HEK293 (cell line): ENCODE measurements at regions not wholly inside any gene's neighbourhood (a gene's known extent, or its start where the extent isn't known, plus 50 kb on each side); places are given as distances from the start of the nearest gene placed in this dataset.

Source experiments
- CTCF ChIA-PET: fragments of 350-600 bp; formaldehyde crosslinking; extraction: SDS; loops from one replicate; lab custom pipeline; 2021; ENCODE audit warnings: antibody characterized with exemption; lab: Yijun Ruan, JAX
- POLR2A ChIA-PET: fragments of 300-600 bp; formaldehyde crosslinking; extraction: SDS; loops from one replicate; lab custom pipeline; 2020; ENCODE audit warnings: antibody characterized with exemption, inconsistent platforms; lab: Yijun Ruan, JAX
- H3K27ac ChIP-seq: fragments of 200-500 bp; sonication (Bioruptor generic); 2 replicates; pipeline ENCODE4 v1.5.1; 2014; ENCODE audit warnings: low read depth, low read length, control low read depth, inconsistent platforms; ENCODE audit errors: extremely low read depth
- H3K36me3 ChIP-seq, 2 experiments: fragments of 200-500 bp in 1 of 2; sonication (Bioruptor generic) in 1 of 2; 1 replicate in 1 of 2; 2 replicates in 1 of 2; pipeline ENCODE4 v1.5.1; 2014 to 2017; ENCODE audit warnings: inconsistent platforms in 2 of 2, low read length in 2 of 2; ENCODE audit not compliant: control insufficient read depth in 2 of 2, insufficient read depth in 1 of 2
- H3K4me1 ChIP-seq: fragments of 200-500 bp; sonication (Bioruptor generic); 2 replicates; pipeline ENCODE4 v1.5.1; 2014; ENCODE audit warnings: mild to moderate bottlenecking, low read length, inconsistent platforms; ENCODE audit not compliant: control insufficient read depth, insufficient read depth
- H3K4me3 ChIP-seq: 2 replicates; pipeline ENCODE4 v1.5.1; 2011; ENCODE audit warnings: low read depth, mild to moderate bottlenecking, control low read depth, low read length, moderate library complexity
- H3K9me3 ChIP-seq: fragments of 200-500 bp; sonication (Bioruptor generic); 2 replicates; pipeline ENCODE4 v1.5.1; 2014; ENCODE audit warnings: low read depth, low read length, inconsistent platforms; ENCODE audit not compliant: control insufficient read depth, insufficient read depth
- GLIS2 ChIP-seq: fragments of 450-650 bp; formaldehyde crosslinking; IDR thresholded peaks from 2 replicates; pipeline ENCODE4 v1.5.1; 2016; ENCODE audit warnings: missing biosample characterization, missing genetic modification characterization
- OVOL3 ChIP-seq: fragments of 450-650 bp; formaldehyde crosslinking; IDR thresholded peaks from 2 replicates; pipeline ENCODE4 v1.5.1; 2016; ENCODE audit warnings: missing biosample characterization, missing genetic modification characterization
- RBAK ChIP-seq: fragments of 450-650 bp; formaldehyde crosslinking; IDR thresholded peaks from 2 replicates; pipeline ENCODE4 v1.5.1; 2016; ENCODE audit warnings: missing biosample characterization, missing genetic modification characterization
- SCRT1 ChIP-seq: fragments of 450-650 bp; formaldehyde crosslinking; IDR thresholded peaks from 2 replicates; pipeline ENCODE4 v1.5.1; 2016; ENCODE audit warnings: missing biosample characterization, missing genetic modification characterization, borderline replicate concordance
- SP7 ChIP-seq: fragments of 450-650 bp; formaldehyde crosslinking; IDR thresholded peaks from 2 replicates; pipeline ENCODE4 v1.5.1; 2016; ENCODE audit warnings: missing biosample characterization, missing genetic modification characterization
- ZBTB17 ChIP-seq: fragments of 450-650 bp; formaldehyde crosslinking; IDR thresholded peaks from 2 replicates; pipeline ENCODE4 v1.5.1; 2016; ENCODE audit warnings: missing biosample characterization, missing genetic modification characterization
- ZNF138 ChIP-seq: fragments of 450-650 bp; formaldehyde crosslinking; IDR thresholded peaks from 2 replicates; pipeline ENCODE4 v1.5.1; 2016; ENCODE audit warnings: missing biosample characterization, missing genetic modification characterization, borderline replicate concordance
- ZNF157 ChIP-seq: fragments of 450-650 bp; formaldehyde crosslinking; IDR thresholded peaks from 2 replicates; pipeline ENCODE4 v1.5.1; 2016; ENCODE audit warnings: missing biosample characterization, missing genetic modification characterization
- ZNF169 ChIP-seq: fragments of 450-650 bp; formaldehyde crosslinking; IDR thresholded peaks from 2 replicates; pipeline ENCODE4 v1.5.1; 2016; ENCODE audit warnings: missing biosample characterization, missing genetic modification characterization
- ZNF19 ChIP-seq: fragments of 450-650 bp; formaldehyde crosslinking; IDR thresholded peaks from 2 replicates; pipeline ENCODE4; 2016; ENCODE audit warnings: missing biosample characterization, missing genetic modification characterization, low read depth
- ZNF221 ChIP-seq: fragments of 450-650 bp; formaldehyde crosslinking; IDR thresholded peaks from 2 replicates; pipeline ENCODE4 v1.5.1; 2017; ENCODE audit warnings: missing biosample characterization, missing genetic modification characterization, borderline replicate concordance
- ZNF24 ChIP-seq: fragments of 450-650 bp; formaldehyde crosslinking; IDR thresholded peaks from 2 replicates; pipeline ENCODE4 v1.5.1; 2016; ENCODE audit warnings: missing biosample characterization, missing genetic modification characterization
- ZNF324 ChIP-seq: fragments of 450-650 bp; formaldehyde crosslinking; IDR thresholded peaks from 2 replicates; pipeline ENCODE4 v1.5.1; 2016; ENCODE audit warnings: missing biosample characterization, missing genetic modification characterization
- ZNF548 ChIP-seq: fragments of 450-650 bp; formaldehyde crosslinking; IDR thresholded peaks from 2 replicates; pipeline ENCODE4 v1.5.1; 2016; ENCODE audit warnings: missing biosample characterization, missing genetic modification characterization
- ZNF555 ChIP-seq: fragments of 450-650 bp; formaldehyde crosslinking; conservative IDR thresholded peaks from 2 replicates; pipeline ENCODE4 v1.5.1; 2017; ENCODE audit warnings: missing biosample characterization, mild to moderate bottlenecking, missing genetic modification characterization, inconsistent platforms
- ZNF561 ChIP-seq: fragments of 450-650 bp; IDR thresholded peaks from 2 replicates; pipeline ENCODE4 v1.5.1; 2018; ENCODE audit warnings: missing biosample characterization, missing genetic modification characterization, borderline replicate concordance
- TF ChIP-seq, protein P1 (sequence below): fragments of 450-650 bp; formaldehyde crosslinking; IDR thresholded peaks from 2 replicates; pipeline ENCODE4 v1.5.1; 2016; ENCODE audit warnings: missing biosample characterization, missing genetic modification characterization
- TF ChIP-seq, protein P2 (sequence below): fragments of 450-650 bp; formaldehyde crosslinking; conservative IDR thresholded peaks from 2 replicates; pipeline ENCODE4 v1.5.1; 2016; ENCODE audit warnings: low read depth, missing biosample characterization, missing genetic modification characterization
- TF ChIP-seq, protein P3 (sequence below): fragments of 450-650 bp; formaldehyde crosslinking; IDR thresholded peaks from 2 replicates; pipeline ENCODE4 v1.5.1; 2016; ENCODE audit warnings: missing biosample characterization, missing genetic modification characterization
- TF ChIP-seq, protein P4 (sequence below): fragments of 450-650 bp; formaldehyde crosslinking; IDR thresholded peaks from 2 replicates; pipeline ENCODE4 v1.5.1; 2016; ENCODE audit warnings: missing biosample characterization, missing genetic modification characterization

DNA sequence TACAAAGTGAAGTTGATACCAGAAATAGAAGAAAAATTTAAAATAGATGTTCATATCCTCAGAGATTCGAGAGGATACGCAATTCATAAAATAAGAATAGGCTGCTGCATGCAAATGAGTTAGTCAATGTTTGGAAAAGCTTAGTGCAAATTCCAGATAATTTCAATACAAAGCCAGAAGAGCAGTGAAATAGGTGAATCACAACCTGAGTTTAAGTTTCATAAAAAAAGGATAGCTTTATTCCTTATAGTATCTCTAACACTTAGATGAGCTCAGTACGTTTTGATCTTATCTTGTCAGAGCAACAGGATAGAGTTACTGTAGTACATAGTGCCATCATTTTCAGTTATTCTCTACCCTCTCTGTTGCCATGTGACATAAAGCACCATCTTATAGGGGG lies 653.4 kb upstream of the ZNF608 start:
- POLR2A ChIA-PET, result no interaction called here
- 0 out of 2 replicates have a peak, but pooled peaks cover 4% of the 10 kb centered on the region for H3K4me1 ChIP-seq
- TF ChIP-seq GLIS2 (tag by site-specific recombination) (no peak), SP7 (tag by site-specific recombination) (no peak), ZNF169 (tag by site-specific recombination) (no peak), ZNF561 (tag by site-specific recombination) (no peak), OVOL3 (no peak), ZNF19 (tag by site-specific recombination) (no peak), ZBTB17 (no peak), ZNF221 (no peak), ZNF157 (tag by site-specific recombination) (no peak), RBAK (no peak), ZNF555 (no peak), ZNF324 (no peak), ZNF24 (tag by site-specific recombination) (no peak), SCRT1 (tag by site-specific recombination) (no peak), ZNF548 (tag by site-specific recombination) (no peak), ZNF138 (tag by site-specific recombination) (no peak)
- TF ChIP-seq, protein P1, sequence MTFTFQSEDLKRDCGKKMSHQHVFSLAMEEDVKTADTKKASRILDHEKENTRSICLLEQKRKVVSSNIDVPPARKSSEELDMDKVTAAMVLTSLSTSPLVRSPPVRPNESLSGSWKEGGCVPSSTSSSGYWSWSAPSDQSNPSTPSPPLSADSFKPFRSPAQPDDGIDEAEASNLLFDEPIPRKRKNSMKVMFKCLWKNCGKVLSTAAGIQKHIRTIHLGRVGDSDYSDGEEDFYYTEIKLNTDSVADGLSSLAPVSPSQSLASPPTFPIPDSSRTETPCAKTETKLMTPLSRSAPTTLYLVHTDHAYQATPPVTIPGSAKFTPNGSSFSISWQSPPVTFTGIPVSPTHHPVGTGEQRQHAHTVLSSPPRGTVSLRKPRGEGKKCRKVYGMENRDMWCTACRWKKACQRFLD (tag by site-specific recombination), result no peak
- TF ChIP-seq, protein P2, sequence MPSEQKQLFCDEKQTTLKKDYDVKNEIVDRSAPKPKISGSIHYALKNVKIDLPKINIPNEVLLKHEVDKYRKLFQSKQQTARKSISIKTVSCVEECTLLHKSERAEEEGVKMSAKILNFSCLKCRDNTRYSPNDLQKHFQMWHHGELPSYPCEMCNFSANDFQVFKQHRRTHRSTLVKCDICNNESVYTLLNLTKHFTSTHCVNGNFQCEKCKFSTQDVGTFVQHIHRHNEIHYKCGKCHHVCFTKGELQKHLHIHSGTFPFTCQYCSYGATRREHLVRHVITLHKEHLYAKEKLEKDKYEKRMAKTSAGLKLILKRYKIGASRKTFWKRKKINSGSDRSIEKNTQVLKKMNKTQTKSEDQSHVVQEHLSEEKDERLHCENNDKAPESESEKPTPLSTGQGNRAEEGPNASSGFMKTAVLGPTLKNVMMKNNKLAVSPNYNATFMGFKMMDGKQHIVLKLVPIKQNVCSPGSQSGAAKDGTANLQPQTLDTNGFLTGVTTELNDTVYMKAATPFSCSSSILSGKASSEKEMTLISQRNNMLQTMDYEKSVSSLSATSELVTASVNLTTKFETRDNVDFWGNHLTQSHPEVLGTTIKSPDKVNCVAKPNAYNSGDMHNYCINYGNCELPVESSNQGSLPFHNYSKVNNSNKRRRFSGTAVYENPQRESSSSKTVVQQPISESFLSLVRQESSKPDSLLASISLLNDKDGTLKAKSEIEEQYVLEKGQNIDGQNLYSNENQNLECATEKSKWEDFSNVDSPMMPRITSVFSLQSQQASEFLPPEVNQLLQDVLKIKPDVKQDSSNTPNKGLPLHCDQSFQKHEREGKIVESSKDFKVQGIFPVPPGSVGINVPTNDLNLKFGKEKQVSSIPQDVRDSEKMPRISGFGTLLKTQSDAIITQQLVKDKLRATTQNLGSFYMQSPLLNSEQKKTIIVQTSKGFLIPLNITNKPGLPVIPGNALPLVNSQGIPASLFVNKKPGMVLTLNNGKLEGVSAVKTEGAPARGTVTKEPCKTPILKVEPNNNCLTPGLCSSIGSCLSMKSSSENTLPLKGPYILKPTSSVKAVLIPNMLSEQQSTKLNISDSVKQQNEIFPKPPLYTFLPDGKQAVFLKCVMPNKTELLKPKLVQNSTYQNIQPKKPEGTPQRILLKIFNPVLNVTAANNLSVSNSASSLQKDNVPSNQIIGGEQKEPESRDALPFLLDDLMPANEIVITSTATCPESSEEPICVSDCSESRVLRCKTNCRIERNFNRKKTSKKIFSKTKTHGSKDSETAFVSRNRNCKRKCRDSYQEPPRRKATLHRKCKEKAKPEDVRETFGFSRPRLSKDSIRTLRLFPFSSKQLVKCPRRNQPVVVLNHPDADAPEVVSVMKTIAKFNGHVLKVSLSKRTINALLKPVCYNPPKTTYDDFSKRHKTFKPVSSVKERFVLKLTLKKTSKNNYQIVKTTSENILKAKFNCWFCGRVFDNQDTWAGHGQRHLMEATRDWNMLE, result no peak
- TF ChIP-seq, protein P3, sequence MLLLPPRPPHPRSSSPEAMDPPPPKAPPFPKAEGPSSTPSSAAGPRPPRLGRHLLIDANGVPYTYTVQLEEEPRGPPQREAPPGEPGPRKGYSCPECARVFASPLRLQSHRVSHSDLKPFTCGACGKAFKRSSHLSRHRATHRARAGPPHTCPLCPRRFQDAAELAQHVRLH, result no peak
- TF ChIP-seq, protein P4, sequence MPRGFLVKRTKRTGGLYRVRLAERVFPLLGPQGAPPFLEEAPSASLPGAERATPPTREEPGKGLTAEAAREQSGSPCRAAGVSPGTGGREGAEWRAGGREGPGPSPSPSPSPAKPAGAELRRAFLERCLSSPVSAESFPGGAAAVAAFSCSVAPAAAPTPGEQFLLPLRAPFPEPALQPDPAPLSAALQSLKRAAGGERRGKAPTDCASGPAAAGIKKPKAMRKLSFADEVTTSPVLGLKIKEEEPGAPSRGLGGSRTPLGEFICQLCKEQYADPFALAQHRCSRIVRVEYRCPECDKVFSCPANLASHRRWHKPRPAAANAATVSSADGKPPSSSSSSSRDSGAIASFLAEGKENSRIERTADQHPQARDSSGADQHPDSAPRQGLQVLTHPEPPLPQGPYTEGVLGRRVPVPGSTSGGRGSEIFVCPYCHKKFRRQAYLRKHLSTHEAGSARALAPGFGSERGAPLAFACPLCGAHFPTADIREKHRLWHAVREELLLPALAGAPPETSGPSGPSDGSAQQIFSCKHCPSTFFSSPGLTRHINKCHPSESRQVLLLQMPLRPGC (tag by site-specific recombination), result no peak
- no peaks in the 10 kb centered on the region for H3K9me3 ChIP-seq
- CTCF ChIA-PET, result no interaction called here
- H3K36me3 ChIP-seq, result no peaks in the 10 kb centered on the region
- H3K4me3 ChIP-seq, result no peak overlapping the region
- H3K27ac ChIP-seq, result no peak overlapping the region
